Cerebellar cortex (tissue), 1 donor: ENCODE measurements at regions not wholly inside any gene's neighbourhood (a gene's known extent, or its start where the extent isn't known, plus 50 kb on each side); places are given as distances from the start of the nearest gene placed in this dataset.

Source experiments
- DNase-seq: peaks from one replicate; pipeline ENCODE4 v3.0.0-alpha.2; 2015; ENCODE audit warnings: low spot score

DNA sequence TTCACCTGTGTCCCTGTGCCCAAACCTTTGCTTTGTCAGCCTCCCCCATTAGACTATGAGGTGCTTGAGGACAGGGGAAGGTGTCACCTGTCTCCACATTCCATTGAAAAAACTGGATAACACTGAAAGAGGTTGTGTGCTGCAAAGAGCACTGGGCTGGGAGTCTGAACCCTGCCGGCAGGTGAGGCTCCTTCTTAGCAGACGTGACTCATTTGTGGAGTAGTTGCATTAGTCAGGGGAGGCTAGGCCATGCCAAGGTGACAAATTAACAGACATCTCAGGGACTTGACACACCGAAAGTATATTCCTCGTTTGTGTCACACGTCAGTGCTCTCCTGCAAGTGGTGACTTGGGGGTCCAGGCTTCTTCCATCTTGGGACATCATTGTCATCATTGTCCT, 95.9 kb upstream of the STX18 start:
- DNase-seq = no peak

- no peak for DNase-seq
Measured at GRCh38 chr4:4633431-4633830, 91.6 kb upstream of the STX18 start.

DNA sequence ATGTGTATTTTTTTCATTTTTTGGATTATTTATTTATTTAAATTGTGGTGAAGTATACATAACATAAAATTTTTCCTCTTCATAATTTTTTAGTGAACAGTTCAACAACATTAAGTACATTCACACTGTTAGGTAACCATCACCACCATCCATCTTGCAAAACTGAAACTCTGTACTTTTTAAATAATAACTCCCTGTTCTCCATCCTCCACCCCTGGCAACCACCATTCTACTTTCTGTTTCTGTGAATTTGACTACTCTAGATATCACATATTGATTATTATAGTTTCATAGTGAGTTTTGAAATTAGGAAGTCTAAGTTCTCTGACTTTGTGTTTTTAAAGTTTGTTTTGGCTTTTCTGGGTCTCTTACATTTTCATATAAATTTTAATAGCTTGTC, 89.3 kb upstream of the STX18 start:
- DNase-seq = no peak

GRCh38 chr4:4627906-4628305, 86.1 kb upstream of the STX18 start:
- DNase-seq = no peak

GRCh38 chr4:4627111-4627510, 85.3 kb upstream of the STX18 start:
- DNase-seq = peak; percentile 33

DNA sequence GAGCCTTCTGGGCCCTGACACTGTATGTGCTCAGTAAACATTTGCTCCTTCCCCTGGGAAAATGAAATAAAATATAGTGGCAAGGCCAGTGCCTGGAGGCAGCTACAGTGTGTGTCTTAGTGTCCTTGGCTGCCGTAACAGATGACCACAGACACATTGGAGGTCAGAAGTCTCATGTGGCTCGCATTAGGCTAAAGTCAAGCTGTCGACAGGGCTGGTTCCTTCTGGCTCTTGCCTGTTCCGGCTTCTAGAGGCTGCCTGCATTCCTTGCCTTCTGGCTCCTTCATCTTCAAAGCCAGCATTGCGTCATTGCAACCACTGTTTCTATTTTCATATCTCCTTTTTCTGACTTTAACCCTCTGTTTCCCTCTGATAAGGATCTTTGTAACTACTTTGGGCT, 83.6 kb upstream of the STX18 start:
- DNase-seq = no peak

DNA sequence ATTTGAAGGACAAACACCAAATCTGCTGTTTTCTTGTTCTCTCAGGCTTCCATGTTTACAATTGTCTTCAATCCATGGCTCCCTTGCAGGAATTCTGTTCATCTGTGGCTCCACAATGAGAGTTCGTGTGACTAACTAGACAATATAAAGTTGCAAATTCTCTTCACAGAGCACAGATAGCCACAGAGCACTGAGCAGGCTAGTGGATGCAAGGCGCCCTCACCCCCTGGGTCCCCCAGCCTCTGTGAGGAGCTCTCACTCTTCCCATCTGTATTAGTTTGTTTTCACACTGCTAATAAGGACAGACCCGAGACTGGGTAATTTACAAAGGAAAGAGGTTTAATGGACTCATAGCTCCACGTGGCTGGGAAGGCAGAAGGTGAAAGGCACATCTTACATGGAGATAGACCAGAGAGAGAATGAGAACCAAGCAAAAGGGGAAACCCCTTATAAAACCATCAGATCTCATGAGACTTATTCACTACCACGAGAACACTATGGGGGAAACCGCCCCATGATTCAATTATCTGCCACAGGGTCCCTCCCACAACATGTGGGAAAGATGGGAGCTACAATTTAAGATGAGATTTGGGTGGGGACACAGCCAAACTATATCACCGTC, 82.5 kb upstream of the STX18 start:
- no peak for DNase-seq

GRCh38 chr4:4619821-4620220, 78.0 kb upstream of the STX18 start:
- no peak for DNase-seq

- DNase-seq = peak; percentile 84
Measured at GRCh38 chr4:4618847-4619246, 77.0 kb upstream of the STX18 start.

GRCh38 chr4:4614925-4615678, 73.3 kb upstream of the STX18 start:
- DNase-seq = no peak

DNA sequence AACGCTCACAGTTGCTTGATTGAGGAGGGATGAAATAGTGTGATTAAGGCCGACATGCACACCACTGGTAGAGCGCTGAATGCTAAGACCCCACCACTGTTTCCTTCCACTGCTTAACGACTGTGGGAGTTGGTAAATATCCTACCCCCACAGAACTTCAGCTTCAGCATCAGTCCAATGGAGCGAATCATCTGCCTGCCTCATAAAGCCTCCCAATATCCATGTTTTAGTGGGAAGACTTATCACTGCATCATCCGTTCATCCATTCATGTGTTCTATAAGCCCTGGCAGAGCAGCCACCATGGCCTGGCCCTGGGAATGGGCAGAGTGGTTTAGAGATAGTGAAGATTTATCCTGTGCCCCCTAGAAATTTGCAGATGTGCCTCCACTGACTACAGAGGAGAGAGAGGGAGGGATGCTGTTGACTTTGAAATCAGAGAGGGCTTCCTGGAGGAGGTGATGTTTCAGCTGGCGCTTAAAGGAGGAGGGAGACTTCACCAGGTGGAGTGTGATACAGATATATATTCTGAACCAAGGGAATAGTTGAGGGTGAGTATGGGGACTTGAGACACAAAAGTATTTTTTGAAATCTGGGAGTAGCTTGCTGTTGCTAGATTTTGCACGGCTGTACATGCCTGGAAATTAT, 71.9 kb upstream of the STX18 start:
- DNase-seq = no peak

GRCh38 chr4:4613126-4613465, 71.2 kb upstream of the STX18 start:
- DNase-seq = no peak

- DNase-seq = no peak
Measured at GRCh38 chr4:4610672-4611071, 68.8 kb upstream of the STX18 start.

DNA sequence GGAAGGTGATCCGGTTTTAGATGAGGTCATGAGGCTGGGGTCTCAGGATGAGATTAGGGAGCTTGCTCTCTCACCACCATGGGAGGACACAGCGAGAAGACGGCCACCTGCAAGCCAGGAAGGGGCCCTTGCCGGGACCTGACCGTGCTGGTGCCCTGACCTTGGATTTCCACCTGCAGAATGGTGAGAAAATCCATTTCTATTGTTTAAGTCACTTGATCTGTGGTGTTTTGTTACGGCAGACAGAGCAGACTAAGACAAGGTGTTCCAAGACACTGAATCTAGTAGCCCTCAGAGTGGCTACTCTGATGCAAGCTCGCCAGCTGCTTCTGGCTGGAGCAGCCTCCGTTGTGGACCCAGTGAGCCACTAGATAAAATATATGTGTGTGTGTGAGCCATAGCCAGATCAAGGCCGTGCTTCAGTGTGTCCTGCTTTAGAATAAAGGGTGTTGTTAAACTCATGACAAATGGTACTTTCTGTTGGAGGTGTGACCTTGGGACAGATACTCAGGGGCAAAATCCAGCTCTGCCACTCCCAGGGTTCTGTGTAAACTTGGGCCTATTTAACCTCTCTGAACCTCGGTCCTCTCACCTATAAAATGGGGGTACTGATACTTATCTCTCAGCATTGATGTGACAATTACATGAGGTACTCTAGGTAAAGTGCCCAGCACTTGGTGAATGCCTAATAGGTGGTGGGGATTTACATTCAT, 67.9 kb upstream of the STX18 start:
- DNase-seq = no peak

- no peak for DNase-seq
Measured at GRCh38 chr4:4608214-4608537, 66.3 kb upstream of the STX18 start.

DNA sequence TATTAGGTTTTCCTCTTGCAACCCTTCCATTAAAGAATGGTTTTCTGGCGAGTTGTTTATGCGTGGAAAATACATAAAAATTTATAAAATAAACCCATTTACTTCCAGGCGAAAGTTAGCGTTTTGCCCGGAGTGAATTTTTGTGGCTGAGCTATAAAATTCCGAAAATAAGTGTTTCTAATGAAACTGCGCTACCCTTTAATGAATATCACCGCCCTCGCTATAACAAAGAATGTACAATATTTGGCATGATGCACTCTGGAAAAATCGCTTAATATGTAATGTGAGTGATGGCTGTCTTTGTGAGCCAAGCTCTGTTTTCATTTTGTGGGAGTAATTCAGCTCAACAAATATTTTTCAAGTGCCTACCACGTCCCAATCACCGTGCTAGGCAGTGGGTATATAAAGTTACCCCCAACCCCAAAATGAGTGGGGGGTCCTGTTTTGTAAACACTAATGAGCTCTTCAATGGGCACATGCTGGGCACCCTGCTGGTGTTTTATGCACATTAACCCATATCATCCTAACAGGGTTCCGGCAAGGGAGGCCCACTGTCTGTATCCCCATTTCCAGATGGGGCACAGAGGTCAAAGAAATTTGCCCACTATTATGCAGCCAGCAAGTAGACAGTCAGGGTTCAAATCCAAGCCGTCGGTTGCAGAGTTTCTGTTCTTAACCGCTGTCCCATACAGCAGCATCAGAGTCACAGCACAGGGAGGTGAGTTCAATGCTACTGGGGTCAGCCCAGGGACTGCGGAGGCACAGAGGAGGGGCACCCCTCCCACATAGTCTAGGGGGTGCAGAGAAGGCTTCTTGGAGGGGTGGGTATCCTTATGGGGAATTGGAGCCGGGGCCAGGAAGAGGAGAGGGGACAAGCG, 65.7 kb upstream of the STX18 start:
- no peak for DNase-seq

DNA sequence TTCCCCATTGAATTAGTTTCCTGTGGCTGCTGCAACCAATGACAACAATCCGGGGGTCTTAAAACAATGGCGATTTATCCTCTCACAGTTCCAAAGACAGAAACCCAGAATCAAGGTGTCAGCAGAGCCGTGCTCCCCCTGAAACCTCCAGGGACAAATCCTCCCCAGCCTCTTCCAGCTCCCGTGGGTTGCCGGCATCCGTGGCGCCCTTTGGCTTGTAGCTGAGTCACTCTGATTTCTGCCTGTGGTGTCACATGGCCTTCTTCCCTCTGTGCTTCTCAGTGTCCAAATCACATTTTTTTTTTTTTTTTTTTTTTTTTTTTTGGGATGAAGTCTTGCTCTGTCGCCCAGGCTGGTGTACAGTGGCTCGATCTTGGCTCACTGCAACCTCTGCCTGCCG, 64.5 kb upstream of the STX18 start:
- no peak for DNase-seq

- no peak for DNase-seq
Measured at GRCh38 chr4:4605849-4606248, 64.0 kb upstream of the STX18 start.

- no peak for DNase-seq
Measured at GRCh38 chr4:4603592-4603991, 61.7 kb upstream of the STX18 start.

DNA sequence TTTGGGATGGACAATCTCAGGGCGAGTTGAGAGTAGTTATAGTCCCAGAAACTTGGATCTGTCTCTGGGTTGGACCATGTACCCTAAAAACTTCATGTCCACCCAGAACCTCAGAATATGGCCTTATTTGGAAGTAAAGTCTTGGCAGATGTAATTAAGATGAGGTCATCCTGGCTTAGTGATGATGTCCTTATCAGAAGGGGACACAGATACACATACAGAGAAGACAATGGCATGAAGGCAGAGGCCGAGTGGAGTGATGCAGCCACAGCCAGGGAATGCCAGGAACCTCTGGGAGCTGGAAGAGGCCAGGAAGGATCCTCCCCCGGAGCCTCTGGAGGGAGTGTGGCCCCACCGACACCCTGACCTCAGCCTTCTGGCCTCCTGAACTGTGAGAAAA, 61.2 kb upstream of the STX18 start:
- DNase-seq = no peak

DNA sequence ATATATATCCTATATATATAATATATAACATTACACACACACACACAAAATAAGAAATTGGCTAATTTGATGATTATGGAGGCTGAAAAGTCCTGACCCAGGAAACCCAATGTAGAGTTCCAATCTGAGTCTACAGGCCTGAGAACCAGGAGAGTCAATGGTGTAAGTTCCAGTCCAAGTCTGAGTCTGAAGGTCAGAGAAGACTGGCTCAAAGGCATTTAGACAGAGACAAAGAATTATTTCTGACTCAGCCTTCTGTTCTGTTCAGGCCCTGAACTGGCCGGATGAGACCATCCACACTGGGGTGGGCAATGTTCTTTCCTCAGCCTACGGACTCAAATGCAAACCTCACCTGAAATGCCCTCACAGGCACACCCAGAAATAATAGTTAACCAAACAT, 60.6 kb upstream of the STX18 start:
- DNase-seq = no peak

- DNase-seq = no peak
Measured at GRCh38 chr4:4601803-4602369, 60.0 kb upstream of the STX18 start.
